Stimulated activated CD8-positive, alpha-beta memory T cell treated with anti-CD3 and anti-CD28 coated beads, Interleukin-12 subunit alpha, Interleukin-12 subunit beta, amount 100 ng/mL, for 24 hours (primary cell): ENCODE measurements at regions not wholly inside any gene's neighbourhood (a gene's known extent, or its start where the extent isn't known, plus 50 kb on each side); places are given as distances from the start of the nearest gene placed in this dataset.

ENCODE experiments used
- DNase-seq: peaks from one replicate; pipeline ENCODE4 v3.0.0-alpha.2; 2020; ENCODE audit errors: extremely low read depth

GRCh38 chr1:97976801-97977200, 56.0 kb upstream of the DPYD start:
- DNase-seq = no peak
